HG03354 (cell line): ENCODE measurements at regions not wholly inside any gene's neighbourhood (a gene's known extent, or its start where the extent isn't known, plus 50 kb on each side); places are given as distances from the start of the nearest gene placed in this dataset.

ENCODE experiments used
- ATAC-seq: cut with Tn5 transposase; IDR thresholded peaks from one replicate; pipeline ENCODE4 v1.9.1; 2021; ENCODE audit warnings: mild to moderate bottlenecking; ENCODE audit not compliant: unreplicated experiment, poor library complexity, severe bottlenecking

GRCh38 chrX:30955687-30956086 lies 66.6 kb upstream of the TAB3 start:
- ATAC-seq, result no peak

GRCh38 chrX:30951003-30951402 lies 61.9 kb upstream of the TAB3 start:
- ATAC-seq, result no peak

- ATAC-seq, result no peak
Observed at GRCh38 chrX:30950391-30950790, 61.3 kb upstream of the TAB3 start.

GRCh38 chrX:30949554-30949953 lies 60.5 kb upstream of the TAB3 start:
- no peak for ATAC-seq

GRCh38 chrX:30948626-30949025 lies 59.6 kb upstream of the TAB3 start:
- no peak for ATAC-seq

GRCh38 chrX:30948051-30948450 lies 59.0 kb upstream of the TAB3 start:
- no peak for ATAC-seq

GRCh38 chrX:30943984-30944383 lies 54.9 kb upstream of the TAB3 start:
- no peak for ATAC-seq

- ATAC-seq, result no peak
Observed at GRCh38 chrX:30941898-30942297, 52.8 kb upstream of the TAB3 start.

GRCh38 chrX:30939928-30940327 lies 50.9 kb upstream of the TAB3 start:
- ATAC-seq, result no peak
